DOHH2 (cell line): ENCODE measurements at regions not wholly inside any gene's neighbourhood (a gene's known extent, or its start where the extent isn't known, plus 50 kb on each side); places are given as distances from the start of the nearest gene placed in this dataset.

Source experiments
- H3F3A ChIP-seq: fragments of 200-600 bp; sonication (generic), shearing (Covaris generic); 2 replicates; pipeline ENCODE4 v1.6.0; 2016; ENCODE audit warnings: antibody characterized with exemption, mild to moderate bottlenecking; ENCODE audit not compliant: control insufficient read depth, insufficient read depth
- H3K27ac ChIP-seq: fragments of 200-600 bp; sonication (generic); 2 replicates; pipeline ENCODE4 v1.5.1; 2014; ENCODE audit warnings: low read depth, mild to moderate bottlenecking, low read length, moderate library complexity
- H3K27me3 ChIP-seq: fragments of 200-600 bp; sonication (generic); 2 replicates; pipeline ENCODE4 v1.6.1; 2014; ENCODE audit warnings: mild to moderate bottlenecking, low read length, mixed read lengths; ENCODE audit not compliant: control insufficient read depth
- H3K36me3 ChIP-seq: fragments of 200-600 bp; sonication (generic); 2 replicates; pipeline ENCODE4 v1.6.1; 2014; ENCODE audit warnings: mild to moderate bottlenecking, low read length, moderate library complexity, mixed read lengths; ENCODE audit not compliant: control insufficient read depth
- H3K4me1 ChIP-seq: fragments of 200-600 bp; sonication (generic); 2 replicates; pipeline ENCODE4 v1.6.1; 2014; ENCODE audit warnings: mild to moderate bottlenecking, low read length, mixed read lengths; ENCODE audit not compliant: control insufficient read depth
- H3K4me2 ChIP-seq: fragments of 200-600 bp; sonication (generic); 2 replicates; pipeline ENCODE4 v1.6.0; 2014; ENCODE audit warnings: mild to moderate bottlenecking, low read length, moderate library complexity
- H3K4me3 ChIP-seq: fragments of 200-600 bp; sonication (generic); 2 replicates; pipeline ENCODE4 v1.5.1; 2014; ENCODE audit warnings: mild to moderate bottlenecking, low read length, mixed read lengths
- H3K79me2 ChIP-seq: fragments of 200-600 bp; sonication (generic); 2 replicates; pipeline ENCODE4 v1.6.1; 2014; ENCODE audit warnings: mild to moderate bottlenecking, low read length, mixed read lengths; ENCODE audit not compliant: control insufficient read depth
- H3K9me2 ChIP-seq: fragments of 200-600 bp; sonication (generic); replicated peaks from 2 replicates; pipeline ENCODE4 v1.6.1; 2014; ENCODE audit warnings: mild to moderate bottlenecking, low read length, mixed read lengths; ENCODE audit not compliant: control insufficient read depth
- H3K9me3 ChIP-seq: fragments of 200-600 bp; sonication (generic); 2 replicates; pipeline ENCODE4 v1.6.1; 2014; ENCODE audit warnings: antibody characterized with exemption, low read length, mixed read lengths; ENCODE audit not compliant: control insufficient read depth, insufficient read depth
- H4K20me1 ChIP-seq: fragments of 200-600 bp; sonication (generic); 2 replicates; pipeline ENCODE4 v1.6.0; 2014; ENCODE audit warnings: low read depth, mild to moderate bottlenecking, antibody characterized with exemption, low read length, moderate library complexity; ENCODE audit not compliant: control insufficient read depth, insufficient read depth
- EZH2phosphoT487 ChIP-seq: fragments of 200-600 bp; sonication (generic); IDR thresholded peaks from 2 replicates; pipeline ENCODE4 v1.6.1; 2017; ENCODE audit warnings: borderline replicate concordance, mild to moderate bottlenecking, antibody characterized with exemption, low read length, moderate library complexity, mixed read lengths
- TF ChIP-seq, protein P1 (sequence below): fragments of 200-600 bp; sonication (generic); IDR thresholded peaks from one replicate; pipeline ENCODE4 v1.5.1; 2014; ENCODE audit warnings: antibody characterized with exemption, mild to moderate bottlenecking, low read depth, low read length; ENCODE audit not compliant: poor library complexity, severe bottlenecking

DNA sequence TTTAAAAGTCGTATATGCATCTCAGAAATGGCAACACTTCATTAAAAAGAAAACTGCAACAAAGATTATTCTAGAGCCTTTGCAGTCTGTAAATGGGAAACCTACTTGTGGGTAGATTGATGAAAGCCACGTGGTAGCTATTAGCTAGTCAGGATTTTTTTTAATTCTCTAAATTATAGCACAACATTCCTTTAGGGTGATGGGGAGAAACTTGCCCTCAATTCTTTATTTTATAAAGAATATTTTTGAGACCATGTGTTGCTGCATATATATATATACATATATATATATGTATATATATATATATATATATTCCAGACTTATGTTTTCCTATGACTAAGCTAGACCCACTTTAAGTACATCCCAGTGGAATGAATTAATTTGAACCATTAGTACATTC, 118.0 kb downstream of the PPP1R3A start:
- no peaks in the 10 kb centered on the region for H3F3A ChIP-seq
- no peak overlapping the region for H3K27ac ChIP-seq
- H3K79me2 ChIP-seq = no peaks in the 10 kb centered on the region
- no peaks in the 10 kb centered on the region for H3K4me1 ChIP-seq
- no peaks in the 10 kb centered on the region for H3K27me3 ChIP-seq
- no peaks in the 10 kb centered on the region for H4K20me1 ChIP-seq
- no peak overlapping the region for H3K4me2 ChIP-seq
- H3K36me3 ChIP-seq = no peaks in the 10 kb centered on the region
- H3K9me3 ChIP-seq = no peaks in the 10 kb centered on the region
- H3K4me3 ChIP-seq = no peak overlapping the region
- no peak for TF ChIP-seq EZH2phosphoT487
- TF ChIP-seq, protein P1, sequence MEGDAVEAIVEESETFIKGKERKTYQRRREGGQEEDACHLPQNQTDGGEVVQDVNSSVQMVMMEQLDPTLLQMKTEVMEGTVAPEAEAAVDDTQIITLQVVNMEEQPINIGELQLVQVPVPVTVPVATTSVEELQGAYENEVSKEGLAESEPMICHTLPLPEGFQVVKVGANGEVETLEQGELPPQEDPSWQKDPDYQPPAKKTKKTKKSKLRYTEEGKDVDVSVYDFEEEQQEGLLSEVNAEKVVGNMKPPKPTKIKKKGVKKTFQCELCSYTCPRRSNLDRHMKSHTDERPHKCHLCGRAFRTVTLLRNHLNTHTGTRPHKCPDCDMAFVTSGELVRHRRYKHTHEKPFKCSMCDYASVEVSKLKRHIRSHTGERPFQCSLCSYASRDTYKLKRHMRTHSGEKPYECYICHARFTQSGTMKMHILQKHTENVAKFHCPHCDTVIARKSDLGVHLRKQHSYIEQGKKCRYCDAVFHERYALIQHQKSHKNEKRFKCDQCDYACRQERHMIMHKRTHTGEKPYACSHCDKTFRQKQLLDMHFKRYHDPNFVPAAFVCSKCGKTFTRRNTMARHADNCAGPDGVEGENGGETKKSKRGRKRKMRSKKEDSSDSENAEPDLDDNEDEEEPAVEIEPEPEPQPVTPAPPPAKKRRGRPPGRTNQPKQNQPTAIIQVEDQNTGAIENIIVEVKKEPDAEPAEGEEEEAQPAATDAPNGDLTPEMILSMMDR = no peak
- H3K9me2 ChIP-seq = no peaks in the 10 kb centered on the region

DNA sequence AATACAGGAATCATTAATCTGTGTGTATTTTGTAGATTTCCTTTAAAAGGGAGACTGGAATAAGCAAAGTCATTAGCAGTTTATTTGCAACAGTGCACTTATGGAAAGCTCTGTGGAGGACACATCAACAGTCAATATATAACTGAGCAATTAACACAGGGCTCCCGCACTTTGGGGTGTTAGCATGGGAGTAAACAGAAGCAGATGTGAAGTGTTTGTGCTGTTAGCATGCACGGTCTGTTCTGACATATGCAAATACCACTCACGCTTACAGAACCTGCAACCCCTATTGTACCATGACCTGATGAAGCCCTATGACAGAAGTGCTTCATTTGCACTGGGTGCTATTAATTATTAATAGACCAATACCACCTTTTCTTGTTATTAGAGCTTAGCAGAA, 118.9 kb downstream of the PPP1R3A start:
- Histone ChIP-seq H3K4me2 (no peak overlapping the region), H3K27me3 (no peaks in the 10 kb centered on the region), H3K9me2 (no peaks in the 10 kb centered on the region), H3K27ac (no peak overlapping the region), H3K79me2 (no peaks in the 10 kb centered on the region), H3F3A (no peaks in the 10 kb centered on the region), H3K4me1 (no peaks in the 10 kb centered on the region), H3K4me3 (no peak overlapping the region), H3K36me3 (no peaks in the 10 kb centered on the region), H4K20me1 (no peaks in the 10 kb centered on the region), H3K9me3 (no peaks in the 10 kb centered on the region)
- TF ChIP-seq, protein P1 = no peak
- no peak for TF ChIP-seq EZH2phosphoT487

DNA sequence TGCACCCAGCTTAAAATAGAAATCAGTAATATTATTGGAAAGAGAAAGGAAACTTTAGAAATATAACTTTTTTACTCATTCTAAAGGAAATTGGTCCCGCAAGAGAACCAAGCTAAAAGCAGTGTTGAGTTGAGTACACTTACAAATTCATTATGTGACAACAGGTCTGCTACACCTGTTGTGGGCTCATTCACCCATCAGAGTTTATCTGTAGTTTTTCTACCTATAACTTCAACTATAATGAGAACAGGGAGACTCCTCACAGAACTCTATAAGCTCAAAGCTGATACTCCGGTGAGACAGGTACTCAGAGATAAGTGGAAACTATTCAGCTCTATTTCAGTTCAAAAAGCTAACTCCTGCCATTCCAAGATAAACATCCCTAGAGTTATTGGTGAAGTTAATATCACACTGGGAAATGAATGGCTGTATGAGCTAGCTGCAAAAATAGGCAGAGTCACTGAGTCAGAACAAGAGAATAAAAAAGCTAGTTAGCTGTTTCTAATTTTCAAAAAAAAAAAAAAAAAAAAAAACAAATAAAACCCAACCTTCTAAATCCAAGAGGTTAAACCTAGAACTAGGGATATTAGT, 121.3 kb downstream of the PPP1R3A start:
- H3K4me1 ChIP-seq = no peaks in the 10 kb centered on the region
- no peaks in the 10 kb centered on the region for H3K36me3 ChIP-seq
- H3F3A ChIP-seq = no peaks in the 10 kb centered on the region
- no peak overlapping the region for H3K4me3 ChIP-seq
- no peaks in the 10 kb centered on the region for H3K9me2 ChIP-seq
- H3K9me3 ChIP-seq = no peaks in the 10 kb centered on the region
- no peak overlapping the region for H3K4me2 ChIP-seq
- H3K79me2 ChIP-seq = no peaks in the 10 kb centered on the region
- no peak for TF ChIP-seq EZH2phosphoT487
- TF ChIP-seq, protein P1 = no peak
- H3K27ac ChIP-seq = no peak overlapping the region
- no peaks in the 10 kb centered on the region for H4K20me1 ChIP-seq
- H3K27me3 ChIP-seq = no peaks in the 10 kb centered on the region
